Hematopoietic multipotent progenitor cell treated with erythropoietin and hydrocortisone succinate and interleukin-3 and kit ligand, for 15 days (in vitro differentiated cells): ENCODE measurements at regions not wholly inside any gene's neighbourhood (a gene's known extent, or its start where the extent isn't known, plus 50 kb on each side); places are given as distances from the start of the nearest gene placed in this dataset.
"Not testable (repeated sequence)": the region's sequence is repeated elsewhere in the genome, so short reads cannot be mapped to it uniquely, and the experiment has no call there.

Source experiments
- DNase-seq: peaks from one replicate; pipeline ENCODE4 v3.0.0-alpha.2; 2015; ENCODE audit warnings: low spot score

DNA sequence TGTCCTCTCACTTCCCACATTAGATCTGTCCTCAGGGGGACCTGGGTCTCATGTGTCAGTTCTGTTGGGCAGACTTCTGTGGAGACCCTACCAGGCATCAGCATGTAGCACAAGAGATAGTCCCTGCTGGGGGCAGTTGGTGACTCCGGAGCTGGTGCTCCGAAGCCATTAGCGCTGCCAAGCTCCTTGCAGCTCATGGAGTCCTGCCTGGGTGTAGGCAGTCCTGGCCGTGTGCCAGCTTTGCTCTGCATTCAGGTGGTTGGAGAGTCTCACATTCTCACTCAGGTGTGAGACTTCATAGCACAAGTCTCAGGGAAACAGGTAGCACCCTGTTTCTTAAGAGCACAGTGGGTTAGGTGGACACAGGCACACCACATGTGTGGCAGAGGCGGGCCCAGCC, 202.3 kb downstream of the LIPI start:
- DNase-seq: not testable (repeated sequence)

DNA sequence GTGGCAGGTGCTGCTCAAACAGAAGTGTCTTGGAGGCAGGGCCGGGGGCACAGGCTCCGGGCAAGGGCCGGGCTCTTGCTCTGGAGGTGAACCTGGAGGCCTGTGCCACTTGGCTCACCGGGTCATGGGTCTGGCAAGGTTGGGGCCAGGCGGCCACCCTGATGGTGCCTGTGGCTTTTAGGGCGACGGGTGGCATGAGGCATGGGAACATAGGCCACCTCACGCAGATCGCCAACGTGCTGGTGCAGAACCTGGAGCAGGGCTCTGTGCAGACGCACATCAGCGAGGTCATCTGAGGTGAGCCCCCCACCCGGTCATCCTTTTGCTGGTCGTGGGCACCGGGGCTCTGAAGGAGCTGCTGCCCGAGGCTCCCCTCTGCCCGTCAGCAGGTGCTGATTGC, 202.7 kb downstream of the LIPI start:
- DNase-seq: not testable (repeated sequence)

DNA sequence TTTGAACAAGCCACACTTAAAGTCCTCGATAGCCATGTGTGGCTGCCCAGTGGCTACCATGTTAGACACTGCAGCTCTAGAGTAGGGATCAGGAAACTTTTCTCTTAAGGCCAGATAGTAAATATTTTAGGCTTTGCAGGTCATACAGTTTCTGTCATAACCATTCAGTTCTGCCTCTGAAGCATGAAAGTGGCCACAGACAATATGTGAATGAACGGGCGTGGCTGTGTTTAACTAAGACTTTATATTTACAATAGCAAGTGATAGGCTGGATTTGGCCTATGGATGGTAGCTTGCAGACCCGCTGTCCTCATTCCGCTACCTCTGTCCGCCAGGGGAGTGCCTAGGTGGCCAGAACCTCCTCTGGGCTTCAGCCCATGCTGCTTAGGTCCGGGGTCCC, 204.6 kb downstream of the LIPI start:
- not testable (repeated sequence) for DNase-seq

DNA sequence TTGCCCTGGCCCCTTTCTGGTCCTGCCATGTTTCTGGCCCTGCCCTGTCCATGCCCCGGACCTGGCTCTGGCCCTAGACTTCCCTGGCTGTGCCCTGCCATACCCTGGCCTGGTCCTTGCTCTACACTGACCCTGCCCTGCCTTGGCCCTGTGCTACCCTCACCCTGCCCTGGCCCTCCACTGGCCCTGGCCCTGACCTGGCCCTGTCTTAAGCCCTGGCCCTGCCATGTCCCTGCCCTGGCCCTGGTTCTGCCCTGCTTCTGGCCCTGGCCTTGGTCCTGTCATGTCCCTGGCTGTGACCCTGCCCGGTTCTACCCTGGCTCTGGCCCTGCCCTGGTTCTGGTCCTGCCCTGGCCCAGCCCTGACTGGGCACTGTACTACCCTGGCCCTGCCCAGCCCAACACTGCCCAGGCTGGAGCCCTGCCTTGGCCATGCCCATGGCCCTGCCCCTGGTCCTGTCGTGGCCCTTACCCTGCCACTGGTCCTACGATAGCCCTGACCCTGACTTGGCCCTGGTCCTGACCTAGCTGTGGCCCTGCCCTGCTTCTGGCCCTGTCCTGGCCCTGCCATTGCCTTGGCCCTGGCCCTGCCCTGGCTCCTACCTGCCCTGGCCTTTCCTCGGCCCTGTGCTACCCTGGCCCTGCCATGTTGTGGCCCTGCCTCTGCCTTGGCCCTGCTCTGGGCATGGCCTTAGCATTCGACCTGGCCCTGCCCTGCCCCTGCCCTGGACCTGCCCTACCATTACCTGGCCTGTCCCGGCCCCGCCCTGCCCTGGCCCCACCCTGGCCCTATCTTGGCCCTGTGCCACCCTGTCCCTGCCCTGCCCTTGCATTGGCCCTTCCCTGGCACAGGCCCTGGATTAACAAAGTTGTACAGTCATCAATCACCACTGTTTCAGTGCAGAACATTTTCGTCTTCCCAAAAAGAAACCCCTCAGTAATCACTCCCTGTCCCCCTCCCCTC, 223.5 kb downstream of the LIPI start:
- not testable (repeated sequence) for DNase-seq

DNA sequence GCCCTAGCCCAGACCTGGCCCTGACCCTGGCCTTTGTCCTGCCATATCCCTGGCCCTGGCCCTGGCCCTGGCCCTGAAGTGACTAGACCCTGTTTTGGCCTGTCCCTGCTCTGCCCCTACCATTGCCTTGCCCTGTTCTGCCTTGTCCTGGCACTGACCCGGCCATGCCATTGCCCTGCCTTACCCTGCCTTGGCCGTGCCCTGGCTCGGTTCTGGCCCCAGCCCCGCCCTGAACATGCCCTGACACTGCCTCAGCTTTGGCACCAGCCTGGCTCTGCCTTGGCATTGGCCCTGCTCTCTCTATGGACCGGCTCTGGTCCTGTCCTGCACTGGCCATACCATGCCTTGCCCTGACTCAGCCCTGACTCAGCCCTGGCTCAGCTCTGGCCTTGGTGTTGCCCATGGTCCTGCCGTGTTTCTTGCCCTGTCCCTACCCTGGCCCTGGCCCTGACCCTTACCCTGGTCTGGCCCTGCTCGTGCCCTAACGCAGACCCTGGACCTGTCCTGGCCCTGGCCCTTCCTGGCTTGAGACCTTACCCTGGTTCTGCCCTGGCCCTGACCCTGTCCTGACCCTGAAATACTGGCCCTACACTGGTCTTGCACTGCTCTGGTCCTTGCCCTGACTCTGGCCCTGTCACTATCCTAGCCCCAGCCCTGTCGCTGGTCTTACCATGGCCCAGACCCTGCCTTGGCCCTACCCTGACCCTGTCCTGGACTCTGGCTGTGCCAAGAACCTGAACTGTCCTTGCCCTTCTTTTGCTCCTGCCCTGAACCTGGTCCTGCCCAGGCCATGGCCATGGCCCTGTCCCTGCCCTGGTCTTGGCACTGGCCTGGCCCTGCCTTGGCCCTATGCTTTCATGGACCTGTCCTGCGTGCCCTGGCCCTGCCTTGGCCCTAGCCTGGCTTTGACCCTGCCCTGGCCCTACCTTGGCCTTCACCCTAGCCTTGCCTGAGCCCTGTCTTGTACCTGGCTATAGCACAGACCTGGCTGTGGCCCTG, 224.6 kb downstream of the LIPI start:
- DNase-seq: not testable (repeated sequence)

DNA sequence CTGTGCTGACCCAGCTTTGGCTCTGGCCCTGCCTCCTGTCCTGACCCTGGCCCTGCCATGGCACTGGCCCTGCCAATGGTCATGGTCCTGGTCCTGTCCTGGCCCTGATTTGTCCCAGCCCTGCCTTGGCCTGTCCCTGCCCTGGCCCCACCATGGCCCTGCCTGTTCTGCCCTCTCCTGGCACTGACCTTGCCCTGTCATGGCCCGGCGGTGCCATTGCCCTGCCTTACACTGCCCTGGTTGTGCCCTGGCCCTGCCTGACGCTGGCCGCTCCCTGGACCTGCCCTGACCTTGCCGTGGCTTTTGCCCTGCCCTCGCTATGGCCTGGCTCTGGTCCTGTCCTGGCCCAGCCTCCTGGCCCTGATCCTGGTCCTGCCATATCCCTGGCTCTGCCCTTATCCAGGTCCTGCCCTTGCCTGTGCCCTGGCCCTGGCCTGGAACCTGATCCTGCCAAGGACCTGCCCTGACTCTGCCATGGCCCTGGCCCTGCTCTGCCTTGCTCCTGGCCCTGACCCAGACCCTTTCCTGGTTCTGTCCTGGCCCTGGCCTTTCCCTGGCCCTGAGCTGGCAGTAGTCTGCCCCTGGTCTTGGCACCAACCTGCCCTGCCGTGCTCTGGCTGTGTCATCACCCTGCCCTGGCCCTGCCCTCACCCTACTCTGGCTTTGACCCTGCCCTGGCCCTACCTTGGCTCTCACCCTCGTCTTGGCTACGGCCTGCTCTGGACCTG, 225.5 kb downstream of the LIPI start:
- not testable (repeated sequence) for DNase-seq

DNA sequence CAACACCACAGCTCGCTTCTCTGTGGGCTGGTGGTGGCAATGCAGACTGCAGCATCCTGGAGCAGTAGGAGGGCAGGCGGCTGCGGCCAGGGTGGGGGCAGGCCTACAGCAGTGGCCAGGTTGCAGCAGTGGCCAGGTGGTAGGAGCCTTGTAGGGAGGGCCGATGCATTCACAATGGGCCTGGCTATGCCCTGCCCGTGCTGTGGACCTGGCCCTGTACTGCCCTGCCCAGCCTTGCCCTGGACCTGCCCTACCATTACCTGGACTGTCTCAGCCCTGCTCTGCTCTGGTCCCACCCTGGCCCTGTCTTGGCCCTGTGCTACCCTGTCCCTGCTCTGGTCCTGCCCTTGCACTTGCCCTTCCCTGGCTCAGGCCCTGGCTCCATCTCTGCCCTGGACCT, 226.0 kb downstream of the LIPI start:
- DNase-seq: not testable (repeated sequence)

DNA sequence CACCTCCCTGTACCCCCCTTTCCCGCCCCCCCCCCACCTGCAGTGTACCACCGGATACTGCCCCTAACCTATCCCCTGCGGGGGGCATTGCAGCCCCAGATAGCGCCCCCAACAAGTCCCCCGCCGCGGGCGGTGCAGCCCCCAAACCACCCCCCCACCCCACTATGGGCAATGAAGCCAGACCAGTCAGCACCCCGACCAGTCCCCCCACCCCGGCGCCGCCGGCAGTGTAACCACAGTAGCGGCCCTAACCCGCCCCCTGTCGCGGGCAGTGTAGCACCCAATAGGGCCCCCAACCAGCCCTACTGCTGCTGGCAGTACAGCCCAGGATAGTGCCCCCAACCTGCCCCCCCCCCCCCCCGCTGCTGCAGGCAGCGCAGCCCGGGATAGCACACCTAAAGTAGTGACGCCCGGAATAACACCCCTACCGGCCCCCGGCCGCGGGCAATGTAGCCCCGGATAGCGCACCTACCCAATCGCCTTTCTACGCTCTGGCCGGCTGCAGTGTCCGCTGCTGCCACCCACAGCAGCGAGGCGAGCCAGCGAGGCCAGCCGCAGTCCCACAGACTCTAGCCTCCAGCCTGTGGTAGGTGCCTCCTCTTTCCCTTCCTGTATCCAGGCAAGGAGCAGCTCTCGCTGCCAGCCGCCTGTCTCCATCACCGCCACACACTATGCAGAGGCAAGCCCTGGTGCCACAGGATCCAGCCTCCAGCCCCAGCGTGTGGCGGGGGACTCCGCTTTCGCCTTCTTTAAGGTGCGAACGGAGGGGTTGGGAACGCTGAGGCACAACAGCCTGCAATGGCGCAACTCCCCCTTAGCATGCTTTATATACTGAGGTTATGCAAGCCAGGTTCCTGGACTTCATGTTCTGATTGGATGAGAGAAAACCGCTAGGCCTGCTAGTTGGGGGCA, 229.3 kb downstream of the LIPI start:
- DNase-seq: not testable (repeated sequence)

DNA sequence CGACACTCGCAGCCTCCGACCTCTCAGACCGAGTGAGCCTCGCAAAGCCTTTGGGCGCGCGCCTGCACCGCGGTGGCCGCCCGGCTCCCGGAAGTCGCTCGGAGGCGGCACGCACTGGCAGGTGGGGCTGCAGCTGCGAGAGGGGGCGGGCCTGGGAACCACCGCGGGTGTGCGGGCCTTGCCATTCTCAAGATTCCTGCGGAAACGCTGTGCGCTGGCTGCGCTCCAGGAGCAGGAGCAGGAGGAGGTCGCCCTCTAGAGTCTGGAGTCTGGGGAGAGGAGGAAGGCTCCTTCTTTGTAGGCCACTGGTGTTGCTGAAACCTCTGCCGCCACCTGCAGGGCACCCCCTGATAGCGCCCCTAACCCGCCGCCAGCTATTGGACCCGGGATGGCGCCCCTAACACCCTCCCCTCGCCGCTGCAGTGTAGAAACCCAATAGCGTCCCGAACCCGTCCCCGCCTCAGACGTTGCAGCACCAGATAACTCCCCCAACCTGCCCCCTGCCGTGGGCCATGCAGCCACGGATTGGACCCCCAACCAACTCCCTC, 230.6 kb downstream of the LIPI start:
- peak; percentile 62 for DNase-seq

DNA sequence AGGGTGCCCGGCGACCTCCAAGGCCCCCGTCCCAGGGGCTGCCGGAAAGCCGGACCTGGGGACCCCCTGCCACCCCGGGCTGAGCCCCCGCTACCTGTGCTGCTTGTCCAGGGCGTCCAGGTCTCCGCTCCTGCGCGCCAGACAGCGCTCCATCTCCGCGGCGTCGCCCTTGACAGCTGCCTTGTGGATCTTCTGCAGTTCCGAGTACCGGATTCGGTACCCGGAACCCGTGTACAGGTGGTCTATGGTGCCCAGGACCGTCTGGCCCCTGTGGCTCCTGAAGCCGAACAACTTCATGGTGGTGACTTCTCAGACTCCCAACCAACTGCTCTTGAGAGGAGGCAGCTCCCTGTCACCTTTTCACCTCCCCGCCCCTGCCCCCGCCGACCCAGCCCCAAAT, 231.1 kb downstream of the LIPI start:
- DNase-seq: not testable (repeated sequence)

DNA sequence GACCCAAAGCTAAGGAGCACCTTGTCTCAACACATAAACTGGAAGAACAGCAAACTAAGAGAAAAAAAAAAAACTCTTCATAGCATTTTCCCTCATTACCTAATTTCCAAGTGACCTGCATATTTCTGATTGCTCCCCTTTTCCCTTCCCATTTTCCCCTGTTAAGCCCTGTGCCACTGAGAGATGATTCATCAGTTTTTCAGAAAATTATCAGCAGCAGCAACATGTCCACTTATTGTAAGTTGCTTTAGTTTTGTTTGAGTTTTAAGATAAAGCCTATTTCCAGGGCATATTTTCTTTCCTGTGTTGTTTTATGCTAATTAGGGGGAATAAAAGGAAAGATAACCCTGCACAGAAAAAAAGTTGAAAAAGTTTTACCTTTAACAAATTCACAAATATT, 236.2 kb downstream of the LIPI start:
- DNase-seq: not testable (repeated sequence)

DNA sequence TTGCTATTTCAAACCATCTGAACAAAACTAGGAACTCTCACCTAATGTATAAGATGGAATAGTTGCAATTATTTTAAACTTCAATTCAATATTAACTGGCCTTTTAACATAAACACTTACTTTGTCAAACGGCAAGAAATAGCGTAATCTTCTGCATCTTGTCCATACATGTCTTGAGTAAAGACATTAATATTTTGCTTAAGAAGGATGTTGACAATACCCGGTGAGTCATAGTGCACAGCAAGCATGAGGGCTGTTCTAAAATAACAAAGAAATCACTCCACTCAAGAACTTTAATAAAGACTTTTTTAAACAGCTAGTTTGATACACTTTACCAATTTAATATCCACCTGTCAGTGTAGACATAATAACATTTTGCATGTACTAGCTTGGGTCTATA, 240.9 kb downstream of the LIPI start:
- not testable (repeated sequence) for DNase-seq

DNA sequence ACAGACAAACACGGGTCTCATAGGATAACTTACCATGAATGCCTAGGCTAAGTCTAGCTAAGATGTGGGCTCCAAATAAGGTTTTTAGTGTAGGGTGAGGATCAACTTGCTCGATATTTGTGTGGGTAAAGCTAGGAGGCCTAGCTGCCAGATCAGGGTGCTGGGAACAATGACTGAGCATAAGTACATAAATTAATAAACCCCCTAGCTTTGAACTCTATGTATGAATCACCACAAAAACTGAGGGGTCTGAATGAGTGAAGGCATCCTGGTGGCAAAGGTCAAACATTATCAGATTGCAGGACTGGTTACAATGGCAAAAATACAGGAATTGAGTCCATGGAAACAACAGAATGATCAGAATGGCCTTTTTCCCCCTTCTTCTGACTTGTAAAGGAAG, 241.8 kb downstream of the LIPI start:
- not testable (repeated sequence) for DNase-seq

DNA sequence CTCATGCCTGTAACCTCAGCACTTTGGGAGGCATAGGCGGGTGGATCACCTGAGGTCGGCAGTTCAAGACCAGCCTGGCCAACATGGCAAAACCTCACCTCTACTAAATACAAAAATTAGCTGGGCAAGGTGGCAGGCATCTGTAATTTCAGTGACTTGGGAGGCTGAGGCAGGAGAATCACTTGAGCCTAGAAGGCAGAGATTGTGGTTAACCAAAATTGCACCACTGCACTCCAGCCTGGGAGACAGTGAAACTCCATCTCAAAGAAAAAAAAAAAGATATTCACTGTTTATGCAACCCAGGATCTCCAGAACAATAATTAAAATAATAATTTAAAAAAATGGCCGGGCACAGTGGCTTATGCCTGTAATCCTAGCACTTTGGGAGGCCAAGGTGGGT, 247.5 kb downstream of the LIPI start:
- DNase-seq: not testable (repeated sequence)

DNA sequence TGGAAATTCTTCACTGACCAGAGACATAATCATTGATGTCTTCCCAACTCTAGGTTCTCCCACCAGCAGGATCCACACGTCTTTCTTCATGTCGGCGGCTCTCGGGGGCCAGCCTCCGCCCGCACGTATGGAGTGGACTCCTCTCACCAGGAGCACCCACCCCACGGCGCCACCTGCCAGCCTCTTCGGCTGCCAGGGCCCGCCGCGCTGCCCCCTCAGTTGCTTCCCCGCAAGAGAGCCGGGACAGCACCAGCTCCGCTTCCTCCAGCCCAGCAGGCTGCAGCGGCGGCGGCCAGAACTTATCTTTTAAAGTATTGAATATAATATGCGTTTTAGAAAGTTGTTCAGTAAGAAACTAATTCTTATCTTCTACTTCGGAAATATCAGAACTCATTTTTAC, 273.5 kb downstream of the LIPI start:
- DNase-seq: no peak

DNA sequence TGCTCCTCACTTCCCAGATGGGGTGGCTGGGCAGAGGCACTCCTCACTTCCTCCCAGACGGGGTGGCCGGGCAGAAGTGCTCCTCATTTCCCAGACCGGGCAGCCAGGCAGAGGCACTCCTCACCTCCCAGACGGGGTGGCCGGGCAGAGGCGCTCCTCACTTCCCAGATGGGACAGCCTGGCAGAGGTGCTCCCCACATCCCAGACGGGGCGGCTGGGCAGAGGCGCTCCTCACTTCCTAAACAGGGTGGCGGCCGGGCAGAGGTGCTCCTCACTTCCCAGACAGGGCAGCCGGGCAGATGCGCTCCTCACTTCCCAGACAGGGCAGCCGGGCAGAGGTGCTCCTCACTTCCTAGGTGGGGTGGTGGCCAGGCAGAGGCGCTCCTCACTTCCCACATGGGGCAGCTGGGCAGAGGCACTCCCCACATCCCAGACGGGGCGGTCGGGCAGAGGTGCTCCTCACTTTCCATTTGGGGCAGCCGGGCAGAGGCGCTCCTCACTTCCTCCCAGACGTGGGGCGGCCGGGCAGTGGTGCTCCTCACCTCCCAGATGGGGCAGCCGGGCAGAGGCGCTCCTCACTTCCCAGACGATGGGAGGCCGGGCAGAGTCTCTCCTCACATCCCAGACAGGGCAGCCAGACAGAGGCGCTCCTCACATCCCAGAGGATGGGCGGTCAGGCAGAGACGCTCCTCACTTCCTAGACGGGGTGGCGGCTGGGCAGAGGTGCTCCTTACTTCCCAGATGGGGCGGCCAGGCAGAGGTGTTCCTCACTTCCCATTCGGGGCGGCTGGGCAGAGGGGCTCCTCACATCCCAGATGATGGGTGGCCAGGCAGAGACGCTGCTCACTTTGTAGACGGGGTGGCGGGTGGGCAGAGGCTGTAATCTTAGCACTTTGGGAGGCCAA, 274.5 kb downstream of the LIPI start:
- DNase-seq: not testable (repeated sequence)

DNA sequence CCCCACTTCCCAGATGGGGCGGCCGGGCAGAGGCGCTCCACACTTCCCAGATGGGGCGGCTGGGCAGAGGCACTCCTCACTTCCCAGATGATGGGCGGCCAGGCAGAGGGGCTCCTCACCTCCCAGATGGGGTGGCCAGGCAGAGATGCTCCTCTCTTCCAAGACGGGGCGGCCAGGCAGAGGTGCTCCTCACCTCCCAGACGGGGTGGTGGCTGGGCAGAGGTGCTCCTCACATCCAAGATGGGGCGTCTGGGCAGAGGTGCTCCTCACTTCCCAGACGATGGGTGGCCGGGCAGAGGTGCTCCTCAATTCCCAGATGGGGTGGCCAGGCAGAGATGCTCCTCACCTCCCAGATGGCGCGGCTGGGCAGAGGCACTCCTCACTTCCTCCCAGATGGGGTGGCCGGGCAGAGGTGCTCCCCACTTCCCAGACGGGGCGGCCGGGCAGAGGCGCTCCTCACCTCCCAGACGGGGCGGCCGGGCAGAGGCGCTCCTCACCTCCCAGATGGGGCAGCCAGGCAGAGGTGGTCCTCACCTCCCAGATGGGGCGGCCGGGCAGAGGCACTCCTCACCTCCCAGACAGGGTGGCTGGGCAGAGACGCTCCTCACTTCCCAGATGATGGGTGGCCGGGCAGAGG, 275.2 kb downstream of the LIPI start:
- not testable (repeated sequence) for DNase-seq

DNA sequence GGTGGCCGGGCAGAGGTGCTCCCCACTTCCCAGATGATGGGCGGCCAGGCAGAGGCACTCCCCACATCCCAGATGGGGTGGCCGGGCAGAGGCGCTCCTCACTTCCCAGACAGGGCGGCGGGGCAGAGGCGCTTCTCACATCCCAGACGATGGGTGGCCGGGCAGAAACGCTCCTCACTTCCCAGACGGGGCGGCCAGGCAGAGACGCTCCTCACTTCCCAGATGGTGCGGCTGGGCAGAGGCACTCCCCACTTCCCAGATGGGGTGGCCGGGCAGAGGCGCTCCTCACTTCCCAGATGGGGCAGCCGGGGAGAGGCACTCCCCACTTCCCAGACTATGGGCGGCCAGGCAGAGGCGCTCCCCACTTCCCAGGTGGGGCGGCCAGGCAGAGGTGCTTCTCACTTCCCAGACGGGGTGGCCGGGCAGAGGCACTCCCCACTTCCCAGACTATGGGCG, 275.8 kb downstream of the LIPI start:
- not testable (repeated sequence) for DNase-seq

DNA sequence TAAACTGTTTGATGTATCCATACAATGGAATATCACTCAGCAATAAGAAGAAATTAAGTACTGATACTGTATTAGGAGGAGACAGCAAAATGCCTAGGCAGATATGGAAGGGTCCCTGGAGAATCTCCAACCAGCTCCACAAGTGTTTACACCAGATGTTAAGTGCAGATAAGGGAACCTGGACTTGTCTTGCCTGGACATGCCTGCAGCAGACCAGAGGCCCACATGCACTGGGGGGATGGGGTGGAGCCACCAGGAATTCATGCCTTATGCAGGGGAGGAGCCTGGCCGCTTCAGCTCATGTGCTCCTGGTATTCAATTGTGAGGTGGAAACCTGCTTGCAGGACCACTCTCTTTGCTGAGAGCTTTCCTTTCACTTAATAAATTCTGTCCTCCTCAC, 287.6 kb downstream of the LIPI start:
- DNase-seq: not testable (repeated sequence)
